ENCODE measurements at regions not wholly inside any gene's neighbourhood (a gene's known extent, or its start where the extent isn't known, plus 50 kb on each side); places are given as distances from the start of the nearest gene placed in this dataset.
A peak's percentile ranks its signal among the peaks of the same experiment; 100 is the strongest.

- H3K9me3 Mint-ChIP-seq = peaks cover 0 to 3% (median 0%) of the 10 kb centered on the region in 3 donors
- H3K4me1 Mint-ChIP-seq = no peaks in the 10 kb centered on the region
- H3K27me3 Mint-ChIP-seq = no peaks in the 10 kb centered on the region
- H3K4me3 Mint-ChIP-seq = no peak overlapping the region
- H3K36me3 Mint-ChIP-seq = no peaks in the 10 kb centered on the region
- no peak overlapping the region for H3K27ac Mint-ChIP-seq
These were observed 348.4 kb upstream of the NBEA start for GRCh38 chr13:34593658-34594057.

GRCh38 chr13:34594507-34594906 is 347.6 kb upstream of the NBEA start:
- Mint-ChIP-seq H3K27me3 (no peaks in the 10 kb centered on the region), H3K36me3 (no peaks in the 10 kb centered on the region), H3K27ac (no peak overlapping the region), H3K9me3 (peaks cover 0 to 3% (median 0%) of the 10 kb centered on the region in 3 donors), H3K4me1 (no peaks in the 10 kb centered on the region), H3K4me3 (no peak overlapping the region)

GRCh38 chr13:34608331-34608730 is 333.7 kb upstream of the NBEA start:
- Mint-ChIP-seq H3K27ac (no peak overlapping the region), H3K27me3 (no peaks in the 10 kb centered on the region), H3K36me3 (no peaks in the 10 kb centered on the region), H3K4me1 (no peaks in the 10 kb centered on the region), H3K4me3 (no peak overlapping the region), H3K9me3 (peaks cover 0 to 4% (median 1%) of the 10 kb centered on the region in 3 donors)

- H3K4me3 Mint-ChIP-seq = no peak overlapping the region
- H3K4me1 Mint-ChIP-seq = no peaks in the 10 kb centered on the region
- H3K27ac Mint-ChIP-seq = no peak overlapping the region
- no peaks in the 10 kb centered on the region for H3K36me3 Mint-ChIP-seq
- H3K27me3 Mint-ChIP-seq = no peaks in the 10 kb centered on the region
- H3K9me3 Mint-ChIP-seq = peaks cover 0 to 2% (median 2%) of the 10 kb centered on the region in 3 donors
These were observed 330.4 kb upstream of the NBEA start for GRCh38 chr13:34611671-34612070.

- Mint-ChIP-seq H3K27ac (no peak overlapping the region), H3K36me3 (no peaks in the 10 kb centered on the region), H3K27me3 (no peaks in the 10 kb centered on the region), H3K9me3 (peaks cover 0 to 2% (median 2%) of the 10 kb centered on the region in 3 donors), H3K4me3 (no peak overlapping the region), H3K4me1 (no peaks in the 10 kb centered on the region)
These were observed 324.5 kb upstream of the NBEA start for GRCh38 chr13:34617473-34618083.

GRCh38 chr13:34618654-34619053 is 323.4 kb upstream of the NBEA start:
- Mint-ChIP-seq H3K27ac (no peak overlapping the region), H3K9me3 (peaks cover 0 to 2% (median 2%) of the 10 kb centered on the region in 3 donors), H3K36me3 (no peaks in the 10 kb centered on the region), H3K4me1 (no peaks in the 10 kb centered on the region), H3K4me3 (no peak overlapping the region), H3K27me3 (no peaks in the 10 kb centered on the region)

DNA sequence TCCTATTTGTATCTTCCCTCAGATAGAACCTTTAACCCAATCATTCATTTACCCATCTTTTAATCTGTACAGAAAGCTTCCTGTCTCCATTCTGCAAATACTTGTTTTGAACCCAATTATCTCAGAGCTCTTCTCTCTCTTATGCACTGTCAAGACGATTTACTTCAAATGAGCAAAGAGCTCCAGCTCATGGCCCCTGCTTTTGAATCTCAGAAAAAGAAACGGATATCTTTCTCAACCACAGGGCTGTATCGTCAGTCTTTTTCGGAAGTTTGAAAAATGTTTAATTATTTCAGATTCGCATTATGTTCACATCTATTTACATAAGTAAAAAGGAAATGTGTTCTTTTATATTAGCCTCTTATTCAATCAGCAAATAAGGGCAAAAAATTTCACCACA is 322.7 kb upstream of the NBEA start:
- Mint-ChIP-seq H3K27me3 (no peaks in the 10 kb centered on the region), H3K4me1 (no peaks in the 10 kb centered on the region), H3K27ac (no peak overlapping the region), H3K36me3 (no peaks in the 10 kb centered on the region), H3K4me3 (no peak overlapping the region), H3K9me3 (peaks cover 0 to 2% (median 0%) of the 10 kb centered on the region in 3 donors)

DNA sequence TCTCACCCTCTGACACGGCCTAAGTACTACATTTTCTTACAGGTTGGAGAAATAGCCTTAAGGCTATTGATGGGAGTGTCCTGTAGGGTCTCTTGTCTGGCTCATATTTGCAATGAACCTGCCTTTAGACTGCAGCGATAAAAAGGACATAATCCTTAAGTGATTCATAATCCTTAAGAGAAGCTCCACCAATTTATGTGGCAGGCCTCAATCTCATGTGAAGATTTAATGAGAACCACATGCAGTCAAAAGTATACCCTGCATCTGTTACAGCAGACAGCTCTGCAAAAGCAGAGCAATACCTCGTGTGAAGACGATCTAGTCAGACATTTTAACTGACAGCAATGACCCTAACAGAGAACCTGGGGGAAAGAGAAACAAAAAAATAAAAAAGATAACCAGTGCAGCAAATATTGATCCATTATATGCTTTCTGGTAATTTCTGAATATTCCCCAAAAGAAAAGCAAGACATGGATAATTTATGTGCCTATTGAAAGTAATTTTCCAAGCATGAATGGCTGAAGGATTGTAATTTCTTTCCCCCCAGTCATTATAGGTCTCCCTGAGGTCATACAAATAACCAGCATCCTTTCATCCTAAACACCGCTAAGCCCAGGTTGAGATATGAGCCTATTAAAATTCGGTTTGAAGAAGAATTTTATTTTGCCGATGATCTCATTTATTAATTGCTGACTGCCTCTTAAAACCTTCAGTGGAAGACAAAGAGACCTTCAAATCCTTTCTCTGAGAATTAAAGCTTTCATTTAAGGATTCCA is 321.8 kb upstream of the NBEA start:
- Mint-ChIP-seq H3K4me3 (no peak overlapping the region), H3K9me3 (no peaks in the 10 kb centered on the region), H3K4me1 (no peaks in the 10 kb centered on the region), H3K27ac (no peak overlapping the region), H3K36me3 (no peaks in the 10 kb centered on the region), H3K27me3 (no peaks in the 10 kb centered on the region)

DNA sequence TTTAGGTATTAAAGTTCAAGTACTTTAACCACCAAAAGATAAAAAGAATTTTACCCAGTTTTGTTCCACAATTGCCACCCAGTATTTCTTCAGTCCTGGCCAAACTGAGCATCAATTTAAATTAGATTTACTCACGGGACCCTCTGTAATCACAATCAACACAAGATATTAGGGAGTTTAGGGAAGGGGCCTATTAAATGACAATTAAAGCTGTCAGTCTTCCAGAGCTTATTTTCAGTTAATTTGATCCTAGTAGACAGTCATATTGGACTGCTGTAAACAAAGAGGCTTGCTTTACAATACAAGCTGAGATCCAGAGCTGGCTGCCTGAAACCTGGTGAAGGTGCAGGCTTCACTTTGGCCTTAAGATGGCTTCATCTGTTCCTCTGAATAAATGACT is 321.2 kb upstream of the NBEA start:
- Mint-ChIP-seq H3K27me3 (no peaks in the 10 kb centered on the region), H3K27ac (no peak overlapping the region), H3K9me3 (no peaks in the 10 kb centered on the region), H3K4me3 (no peak overlapping the region), H3K36me3 (no peaks in the 10 kb centered on the region), H3K4me1 (no peaks in the 10 kb centered on the region)

GRCh38 chr13:34623331-34623730 is 318.7 kb upstream of the NBEA start:
- H3K27ac Mint-ChIP-seq = no peak overlapping the region
- no peaks in the 10 kb centered on the region for H3K36me3 Mint-ChIP-seq
- no peaks in the 10 kb centered on the region for H3K4me1 Mint-ChIP-seq
- H3K4me3 Mint-ChIP-seq = no peak overlapping the region
- H3K9me3 Mint-ChIP-seq = no peaks in the 10 kb centered on the region
- peaks cover 2% of the 10 kb centered on the region for H3K27me3 Mint-ChIP-seq

DNA sequence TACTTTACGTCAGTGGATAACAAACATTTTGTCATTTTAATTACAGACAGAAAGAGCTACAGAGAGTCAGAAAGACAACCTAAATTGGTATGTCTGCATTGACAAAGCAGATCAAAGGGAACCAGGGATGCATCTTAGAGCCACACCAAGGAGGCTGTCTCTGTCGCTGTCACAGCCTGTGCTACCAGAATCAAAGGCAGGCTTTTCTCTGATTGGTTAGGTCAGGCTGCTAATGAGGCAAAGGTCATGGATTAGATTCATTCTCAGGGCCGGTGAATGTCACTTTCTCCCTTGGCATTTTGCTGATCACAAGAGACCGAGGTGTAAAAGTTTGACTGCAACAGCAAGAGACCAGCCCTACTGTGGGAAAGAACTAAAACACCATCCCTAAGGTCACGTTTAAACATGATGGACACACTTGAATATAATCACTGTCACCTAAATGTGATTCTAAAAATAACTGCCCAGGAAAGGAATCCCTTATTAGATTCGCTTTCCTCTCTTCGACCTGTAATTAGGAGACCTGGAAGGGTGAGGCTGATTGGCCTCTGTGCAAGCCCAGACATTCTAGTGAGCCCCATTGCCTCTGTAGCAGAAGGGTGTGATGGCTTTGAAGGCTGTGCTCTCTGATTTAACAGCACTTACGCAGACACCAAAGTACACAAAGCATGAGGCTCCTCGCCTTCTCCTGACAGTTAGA is 314.4 kb upstream of the NBEA start:
- Mint-ChIP-seq H3K27me3 (peaks cover 2% of the 10 kb centered on the region), H3K9me3 (no peaks in the 10 kb centered on the region), H3K4me3 (peak overlapping the region in 1 of 4 donors; percentile 12), H3K27ac (no peak overlapping the region), H3K36me3 (no peaks in the 10 kb centered on the region), H3K4me1 (no peaks in the 10 kb centered on the region)

DNA sequence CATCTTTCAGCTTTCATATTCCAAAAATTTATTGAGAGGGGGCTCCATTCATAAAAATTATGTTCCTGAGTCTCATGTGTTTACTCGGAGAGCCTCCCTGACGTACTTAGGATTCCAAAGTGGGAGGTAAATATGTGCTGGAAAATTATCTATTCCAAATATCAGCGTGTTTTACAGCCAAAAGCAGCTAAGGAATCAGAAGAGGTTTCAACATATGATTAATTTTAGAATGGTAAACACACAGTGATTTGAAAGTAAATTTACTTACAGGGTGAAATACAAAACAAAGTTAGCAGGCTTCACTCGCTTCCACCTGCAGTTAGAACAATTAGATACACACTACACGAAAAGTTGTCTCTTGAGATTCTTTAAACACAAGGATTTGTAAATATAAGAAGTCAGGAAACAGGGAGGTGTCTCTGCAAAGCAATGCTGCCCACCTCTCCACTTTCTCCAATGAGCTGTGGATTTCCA is 313.8 kb upstream of the NBEA start:
- Mint-ChIP-seq H3K36me3 (no peaks in the 10 kb centered on the region), H3K27me3 (peaks cover 2% of the 10 kb centered on the region), H3K4me3 (no peak overlapping the region)

GRCh38 chr13:34634448-34634847 is 307.6 kb upstream of the NBEA start:
- peaks cover 0 to 2% (median 2%) of the 10 kb centered on the region in 3 donors for H3K9me3 Mint-ChIP-seq
- peaks cover 1% of the 10 kb centered on the region for H3K27me3 Mint-ChIP-seq
- H3K4me1 Mint-ChIP-seq = peaks cover 0 to 2% (median 0%) of the 10 kb centered on the region in 3 donors
- H3K36me3 Mint-ChIP-seq = peaks cover 2% of the 10 kb centered on the region
- no peak overlapping the region for H3K27ac Mint-ChIP-seq
- no peak overlapping the region for H3K4me3 Mint-ChIP-seq

More for the DNA sequence above, 313.8 kb upstream of the NBEA start:
- Mint-ChIP-seq H3K9me3 (no peaks in the 10 kb centered on the region), H3K4me1 (no peaks in the 10 kb centered on the region), H3K27ac (no peak overlapping the region)

- Mint-ChIP-seq H3K9me3 (peaks cover 0 to 2% (median 2%) of the 10 kb centered on the region in 3 donors), H3K4me1 (peaks cover 0 to 2% (median 0%) of the 10 kb centered on the region in 3 donors), H3K4me3 (no peak overlapping the region), H3K27ac (no peak overlapping the region), H3K27me3 (peaks cover 1% of the 10 kb centered on the region), H3K36me3 (peaks cover 2% of the 10 kb centered on the region)
These were observed 304.9 kb upstream of the NBEA start for GRCh38 chr13:34637138-34637537.

DNA sequence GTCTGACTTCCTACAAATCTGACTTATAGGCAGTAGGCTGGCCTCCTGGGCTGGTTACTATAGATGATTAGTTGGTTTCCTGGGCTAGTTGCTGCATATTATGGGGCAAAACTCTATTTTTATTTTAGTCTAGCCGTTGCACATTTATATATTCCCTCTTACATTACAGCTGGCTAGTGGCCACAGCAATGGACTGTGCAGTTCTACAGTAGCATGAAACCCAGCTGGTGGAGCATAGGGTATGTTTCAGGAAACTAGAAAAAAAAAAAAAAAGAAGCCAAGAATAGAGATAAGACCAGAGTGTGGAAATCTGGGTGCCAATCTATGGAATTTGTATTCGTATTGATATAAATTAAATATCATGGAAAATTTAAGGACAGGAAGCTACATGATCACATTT is 304.4 kb upstream of the NBEA start:
- H3K27me3 Mint-ChIP-seq = peaks cover 1% of the 10 kb centered on the region
- H3K27ac Mint-ChIP-seq = no peak overlapping the region
- H3K36me3 Mint-ChIP-seq = peaks cover 2% of the 10 kb centered on the region
- H3K4me1 Mint-ChIP-seq = peaks cover 0 to 2% (median 0%) of the 10 kb centered on the region in 3 donors
- H3K4me3 Mint-ChIP-seq = no peak overlapping the region
- H3K9me3 Mint-ChIP-seq = peaks cover 0 to 2% (median 2%) of the 10 kb centered on the region in 3 donors

Measured in IgD-negative memory B cell (primary cell).